Tibial nerve (tissue), 4 donors: ENCODE measurements at regions not wholly inside any gene's neighbourhood (a gene's known extent, or its start where the extent isn't known, plus 50 kb on each side); places are given as distances from the start of the nearest gene placed in this dataset.

Source experiments
- DNase-seq, 2 donors: peaks; one replicate each; pipeline ENCODE4 v3.0.0-alpha.2; 2019; ENCODE audit warnings: low spot score in 2 of 2
- H3K27ac ChIP-seq, 4 donors: fragments of 200-600 bp; sonication (generic) in 3 of 4; one replicate each; pipeline ENCODE4 v1.5.1; 2017 to 2019; ENCODE audit warnings: mild to moderate bottlenecking in 1 of 4
- H3K27me3 ChIP-seq, 2 donors: fragments of 200-600 bp; sonication (generic) in 1 of 2; one replicate each; pipeline versions ENCODE4 v1.5.1 to v1.6.0; 2017 to 2019
- H3K36me3 ChIP-seq, 3 donors: fragments of 200-600 bp; sonication (generic); one replicate each; pipeline ENCODE4 v1.5.1; 2018 to 2019
- H3K4me1 ChIP-seq, 4 donors: fragments of 200-600 bp; sonication (generic) in 3 of 4; one replicate each; pipeline ENCODE4 v1.5.1; 2017 to 2019
- H3K4me3 ChIP-seq, 4 donors: fragments of 200-600 bp; sonication (generic) in 3 of 4; one replicate each; pipeline ENCODE4 v1.5.1; 2017 to 2019; ENCODE audit warnings: mild to moderate bottlenecking in 1 of 4, moderate library complexity in 1 of 4
- H3K9me3 ChIP-seq, 4 donors: fragments of 200-600 bp; sonication (generic) in 3 of 4; one replicate each; pipeline ENCODE4 v1.5.1; 2017 to 2019
- CTCF ChIP-seq, 5 experiments: fragments of 200-600 bp in 3 of 5; fragments of 450-650 bp in 2 of 5; sonication (generic) in 3 of 5; IDR thresholded peaks; one replicate each; pipeline ENCODE4 v1.5.1; 2016 to 2019; ENCODE audit warnings: antibody characterized with exemption in 5 of 5, mild to moderate bottlenecking in 3 of 5, moderate library complexity in 2 of 5
- EP300 ChIP-seq, 2 donors: sonication (generic); formaldehyde crosslinking; IDR thresholded peaks; one replicate each; pipeline ENCODE4 v1.6.1; 2017; ENCODE audit warnings: antibody characterized with exemption in 2 of 2, mild to moderate bottlenecking in 1 of 2
- POLR2A ChIP-seq, 2 donors: fragments of 450-650 bp; IDR thresholded peaks; one replicate each; pipeline ENCODE4 v1.6.1; 2017; ENCODE audit warnings: antibody characterized with exemption in 2 of 2, mild to moderate bottlenecking in 2 of 2, moderate library complexity in 2 of 2
- WGBS, 2 donors: methylation state at CpG; one replicate each; pipeline ENCODE4 v1.1.5; 2018; 5-methylcytosine and 5-hydroxymethylcytosine counted together

GRCh38 chr6:26156850-26157250 is 69.6 kb downstream of the HFE start:
- DNase-seq: peak; percentile 46 to 53
- peak in 1 of 2 donors; percentile 63 for TF ChIP-seq EP300 (IDR thresholded peaks at IDR 0.05)
- TF ChIP-seq CTCF (IDR thresholded peaks at IDR 0.05): peak in 1 of 5 experiments; percentile 2
- TF ChIP-seq POLR2A (IDR thresholded peaks at IDR 0.05): peak in 1 of 2 donors; percentile 31
- Histone ChIP-seq H3K4me1 (peaks cover 0 to 26% (median 6%) of the 10 kb centered on the region in 4 donors), H3K36me3 (no peaks in the 10 kb centered on the region), H3K27ac (peak overlapping the region; percentile 70 to 97 (median 96)), H3K27me3 (no peaks in the 10 kb centered on the region), H3K4me3 (peak overlapping the region; percentile 61 to 91 (median 86)), H3K9me3 (no peaks in the 10 kb centered on the region)
- 0 to 1% methylated on average over 18 of the region's 18 CpGs for WGBS, 2 donors

DNA sequence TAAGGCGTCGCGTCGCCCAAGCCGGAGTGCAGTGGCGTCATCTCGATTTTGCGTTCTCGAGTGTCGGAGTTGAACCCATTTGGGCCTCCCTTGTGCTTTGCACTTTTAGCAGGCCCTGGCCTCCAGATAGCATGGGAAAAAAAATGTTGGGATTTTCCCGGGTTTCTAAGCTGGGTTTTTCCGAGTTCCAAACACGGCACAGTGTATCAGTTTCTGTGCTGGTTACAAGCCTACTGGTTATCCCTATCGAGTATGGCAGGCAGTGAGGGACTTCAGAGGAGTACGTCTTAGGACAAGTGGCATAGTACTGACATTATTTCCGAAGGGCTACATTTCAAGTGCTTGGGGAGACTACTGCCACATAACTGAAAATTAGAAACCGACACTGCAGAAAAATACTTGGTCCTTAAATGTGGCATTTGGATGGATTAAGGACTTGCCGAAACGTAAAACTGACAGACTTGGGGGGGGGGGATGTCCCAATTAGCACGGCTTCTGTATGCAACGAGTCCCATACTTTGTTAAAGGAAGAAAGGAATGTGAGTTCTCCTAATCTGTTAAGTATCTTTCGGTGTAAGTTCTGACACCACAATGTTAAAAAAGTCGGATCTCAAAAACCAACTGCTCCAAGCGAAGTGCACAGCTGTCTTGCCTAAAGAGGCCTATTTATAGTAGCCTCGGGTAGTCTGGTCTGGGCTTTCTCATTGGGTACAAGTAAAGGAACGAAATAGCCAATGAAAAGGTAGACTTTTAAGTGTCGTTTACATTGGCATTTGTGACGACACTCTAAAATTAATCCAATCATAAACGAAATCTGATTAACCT is 70.2 kb downstream of the HFE start:
- 1% methylated on average over 29 of the region's 29 CpGs for WGBS, 2 donors
- H3K4me1 ChIP-seq: peaks cover 0 to 26% (median 6%) of the 10 kb centered on the region in 4 donors
- no peaks in the 10 kb centered on the region for H3K36me3 ChIP-seq
- peak in 1 of 2 donors; percentile 82 for DNase-seq
- H3K27me3 ChIP-seq: no peaks in the 10 kb centered on the region
- H3K9me3 ChIP-seq: no peaks in the 10 kb centered on the region
- TF ChIP-seq CTCF (IDR thresholded peaks at IDR 0.05): peak in 1 of 5 experiments; percentile 1
- peak in 1 of 2 donors; percentile 74 for TF ChIP-seq POLR2A (IDR thresholded peaks at IDR 0.05)
- TF ChIP-seq EP300 (IDR thresholded peaks at IDR 0.05): peak in 1 of 2 donors; percentile 99
- peak overlapping the region; percentile 61 to 91 (median 86) for H3K4me3 ChIP-seq
- H3K27ac ChIP-seq: peak overlapping the region; percentile 70 to 97 (median 96)

DNA sequence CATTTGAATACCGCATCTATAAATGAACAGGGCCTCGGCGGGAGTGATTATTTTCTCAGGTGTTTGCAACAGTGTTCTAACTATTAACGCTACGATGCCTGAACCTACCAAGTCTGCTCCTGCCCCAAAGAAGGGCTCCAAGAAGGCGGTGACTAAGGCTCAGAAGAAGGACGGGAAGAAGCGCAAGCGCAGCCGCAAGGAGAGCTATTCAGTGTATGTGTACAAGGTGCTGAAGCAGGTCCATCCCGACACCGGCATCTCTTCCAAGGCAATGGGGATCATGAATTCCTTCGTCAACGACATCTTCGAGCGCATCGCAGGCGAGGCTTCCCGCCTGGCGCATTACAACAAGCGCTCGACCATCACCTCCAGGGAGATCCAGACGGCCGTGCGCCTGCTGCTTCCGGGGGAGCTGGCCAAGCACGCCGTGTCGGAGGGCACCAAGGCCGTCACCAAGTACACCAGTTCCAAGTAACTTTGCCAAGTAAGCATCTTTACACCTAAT is 70.9 kb downstream of the HFE start:
- Histone ChIP-seq H3K9me3 (no peaks in the 10 kb centered on the region), H3K4me1 (peaks cover 0 to 26% (median 6%) of the 10 kb centered on the region in 4 donors), H3K27ac (peak overlapping the region; percentile 76 to 96 (median 88)), H3K27me3 (no peaks in the 10 kb centered on the region), H3K36me3 (peaks cover 0 to 1% (median 0%) of the 10 kb centered on the region in 3 donors), H3K4me3 (peak overlapping the region; percentile 65 to 90 (median 68))
- TF ChIP-seq CTCF (IDR thresholded peaks at IDR 0.05) (peak in 2 of 5 experiments; percentile 22 to 42), EP300 (IDR thresholded peaks at IDR 0.05) (peak; percentile 47 to 100), POLR2A (IDR thresholded peaks at IDR 0.05) (peak; percentile 95 to 98)
- WGBS, 2 donors: 1% methylated on average over 28 to 30 of the region's 30 CpGs
- peak; percentile 70 to 90 for DNase-seq

DNA sequence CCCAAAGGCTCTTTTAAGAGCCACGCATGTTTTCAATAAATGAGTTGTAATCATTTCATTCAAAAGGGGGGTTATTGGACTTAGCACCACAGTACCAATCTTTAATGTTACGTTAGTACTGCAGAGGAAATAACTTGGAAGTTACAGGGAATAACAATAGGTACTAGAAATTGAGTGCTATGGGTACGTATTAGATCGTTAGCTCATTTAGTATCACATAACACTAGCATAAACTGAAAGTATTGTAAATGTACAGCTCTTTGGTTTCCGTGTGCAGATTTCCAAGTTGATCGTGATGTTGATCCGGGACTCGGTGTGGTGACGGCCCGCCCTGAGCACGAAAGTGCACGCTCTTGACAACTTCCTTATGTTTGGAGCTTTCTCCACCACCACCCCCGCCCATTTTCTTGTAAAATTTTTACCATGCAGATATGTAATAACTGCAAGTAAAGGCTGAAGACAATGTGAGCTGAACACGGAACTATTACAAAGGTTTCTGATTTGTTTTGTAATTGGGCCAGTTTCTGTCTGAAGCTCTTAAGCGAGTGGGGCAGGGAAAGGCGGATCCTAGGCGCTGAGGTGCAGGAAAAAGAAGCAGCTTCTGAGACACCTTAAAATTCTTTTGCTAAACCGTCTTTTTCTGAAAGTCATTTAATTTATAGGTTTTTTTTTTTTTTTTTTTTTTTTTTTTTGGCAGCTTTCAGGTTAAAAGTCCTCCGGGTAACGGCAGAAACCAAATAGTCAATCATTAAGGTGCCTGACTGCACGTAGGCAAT is 71.5 kb downstream of the HFE start:
- TF ChIP-seq POLR2A (IDR thresholded peaks at IDR 0.05): peak in 1 of 2 donors; percentile 12
- TF ChIP-seq EP300 (IDR thresholded peaks at IDR 0.05): no peak
- peak in 1 of 2 donors; percentile 55 for DNase-seq
- peak overlapping the region; percentile 65 to 90 (median 68) for H3K4me3 ChIP-seq
- no peaks in the 10 kb centered on the region for H3K9me3 ChIP-seq
- whole genome bisulfite sequencing, 2 donors: 1% methylated on average over 21 of the region's 21 CpGs
- H3K36me3 ChIP-seq: peaks cover 0 to 8% (median 0%) of the 10 kb centered on the region in 3 donors
- no peaks in the 10 kb centered on the region for H3K27me3 ChIP-seq
- peaks cover 0 to 26% (median 6%) of the 10 kb centered on the region in 4 donors for H3K4me1 ChIP-seq
- H3K27ac ChIP-seq: peak overlapping the region; percentile 76 to 96 (median 88)
